GM23248 (cell line): ENCODE measurements at regions not wholly inside any gene's neighbourhood (a gene's known extent, or its start where the extent isn't known, plus 50 kb on each side); places are given as distances from the start of the nearest gene placed in this dataset.

Experiments
- EZH2 ChIP-seq: fragments of 200-600 bp; sonication (generic); IDR thresholded peaks from 2 replicates; pipeline ENCODE4 v1.6.1; 2018; ENCODE audit warnings: antibody characterized with exemption, mild to moderate bottlenecking; ENCODE audit not compliant: insufficient read depth, poor library complexity, severe bottlenecking
- EZH2phosphoT487 ChIP-seq: fragments of 200-600 bp; sonication (generic); IDR thresholded peaks from 2 replicates; pipeline ENCODE4 v1.6.1; 2018; ENCODE audit warnings: antibody characterized with exemption, moderate library complexity, mild to moderate bottlenecking, low read depth; ENCODE audit not compliant: insufficient read depth

- TF ChIP-seq EZH2phosphoT487 (no peak), EZH2 (no peak)
Observed at GRCh38 chr4:53917729-53918128, 146.7 kb downstream of the CHIC2 start.
